HUES48 (cell line): ENCODE measurements at regions not wholly inside any gene's neighbourhood (a gene's known extent, or its start where the extent isn't known, plus 50 kb on each side); places are given as distances from the start of the nearest gene placed in this dataset.
A peak's percentile ranks its signal among the peaks of the same experiment; 100 is the strongest.

ENCODE experiments used
- H3K27ac ChIP-seq: one replicate; pipeline ENCODE4 v1.7.0; 2013; ENCODE audit warnings: low read depth, low read length, inconsistent platforms
- H3K27me3 ChIP-seq: 2 replicates; pipeline ENCODE4 v1.6.1; 2013; ENCODE audit warnings: mild to moderate bottlenecking, low read length; ENCODE audit not compliant: control insufficient read depth, insufficient read depth
- H3K36me3 ChIP-seq: 2 replicates; pipeline ENCODE4 v1.6.1; 2013; ENCODE audit warnings: low read length; ENCODE audit not compliant: control insufficient read depth, insufficient read depth
- H3K4me1 ChIP-seq: 2 replicates; pipeline ENCODE4 v1.6.1; 2013; ENCODE audit warnings: mild to moderate bottlenecking, low read length; ENCODE audit not compliant: control insufficient read depth, insufficient read depth
- H3K4me3 ChIP-seq: 2 replicates; pipeline ENCODE4 v1.5.1; 2013; ENCODE audit warnings: mild to moderate bottlenecking, low read depth, low read length
- H3K9ac ChIP-seq: 2 replicates; pipeline ENCODE4 v1.6.1; 2013; ENCODE audit warnings: mild to moderate bottlenecking, low read depth, low read length, moderate library complexity
- H3K9me3 ChIP-seq: 2 replicates; pipeline ENCODE4 v1.6.1; 2013; ENCODE audit warnings: low read length; ENCODE audit not compliant: control insufficient read depth, insufficient read depth

DNA sequence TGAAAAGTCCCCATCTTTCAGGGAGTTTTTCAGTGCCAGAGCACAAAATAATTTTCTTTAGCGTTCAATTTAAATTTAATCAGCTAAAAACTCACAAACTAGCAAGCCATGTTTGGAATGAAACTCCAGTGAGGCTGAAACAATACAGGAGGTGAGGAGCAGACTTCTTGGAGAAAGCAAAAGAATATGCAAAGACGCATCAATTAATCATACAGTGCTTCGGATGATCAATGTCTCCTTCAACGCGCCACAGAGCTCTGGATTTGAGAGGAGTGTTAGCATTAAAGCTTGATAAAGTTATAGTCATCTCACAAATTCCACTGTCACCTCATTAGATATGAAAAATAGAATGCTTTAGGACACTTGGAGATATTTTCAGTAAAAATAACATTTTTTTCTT lies 248.0 kb downstream of the WDR11 start:
- peaks cover under 1% of the 10 kb centered on the region; the same call in 1 of the 2 replicates for H3K4me1 ChIP-seq
- H3K4me3 ChIP-seq = no peak overlapping the region
- no peak overlapping the region for H3K9ac ChIP-seq
- H3K36me3 ChIP-seq = no peaks in the 10 kb centered on the region
- H3K9me3 ChIP-seq = no peaks in the 10 kb centered on the region
- no peaks in the 10 kb centered on the region for H3K27me3 ChIP-seq
- no peak overlapping the region for H3K27ac ChIP-seq

GRCh38 chr10:121099592-121099991 lies 248.4 kb downstream of the WDR11 start:
- H3K9me3 ChIP-seq = no peaks in the 10 kb centered on the region
- no peaks in the 10 kb centered on the region for H3K27me3 ChIP-seq
- no peak overlapping the region for H3K9ac ChIP-seq
- peaks cover 5% of the 10 kb centered on the region; the same call in 1 of the 2 replicates for H3K4me1 ChIP-seq
- no peaks in the 10 kb centered on the region for H3K36me3 ChIP-seq
- H3K27ac ChIP-seq = no peak overlapping the region
- no peak overlapping the region for H3K4me3 ChIP-seq

DNA sequence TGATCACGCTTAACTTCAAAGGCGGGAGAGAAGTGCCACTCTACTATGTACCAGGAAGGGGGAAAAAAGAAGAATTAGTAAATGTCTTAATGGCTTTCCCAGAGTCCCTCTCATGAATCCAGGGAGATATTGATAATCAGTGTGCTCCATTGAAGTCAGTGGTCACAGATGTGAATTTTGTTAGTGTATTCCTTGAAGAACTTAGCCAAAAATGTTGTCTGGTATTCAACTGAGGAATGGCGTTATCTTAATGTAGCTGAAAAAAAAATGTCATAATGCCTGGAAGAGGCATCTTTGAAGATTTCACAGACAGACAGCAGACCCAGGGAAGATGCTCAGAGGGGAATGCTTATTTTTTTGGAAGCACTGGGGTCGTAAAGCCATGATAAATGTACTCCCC lies 250.4 kb downstream of the WDR11 start:
- H3K4me1 ChIP-seq = peaks cover 12% of the 10 kb centered on the region; the same call in 1 of the 2 replicates
- no peak overlapping the region for H3K9ac ChIP-seq
- no peaks in the 10 kb centered on the region for H3K9me3 ChIP-seq
- no peaks in the 10 kb centered on the region for H3K27me3 ChIP-seq
- H3K4me3 ChIP-seq = no peak overlapping the region
- no peaks in the 10 kb centered on the region for H3K36me3 ChIP-seq
- H3K27ac ChIP-seq = no peak overlapping the region

- Histone ChIP-seq H3K4me1 (peaks cover 12% of the 10 kb centered on the region; the same call in 1 of the 2 replicates), H3K9me3 (no peaks in the 10 kb centered on the region)
Measured at GRCh38 chr10:121102706-121103105, 251.5 kb downstream of the WDR11 start.

DNA sequence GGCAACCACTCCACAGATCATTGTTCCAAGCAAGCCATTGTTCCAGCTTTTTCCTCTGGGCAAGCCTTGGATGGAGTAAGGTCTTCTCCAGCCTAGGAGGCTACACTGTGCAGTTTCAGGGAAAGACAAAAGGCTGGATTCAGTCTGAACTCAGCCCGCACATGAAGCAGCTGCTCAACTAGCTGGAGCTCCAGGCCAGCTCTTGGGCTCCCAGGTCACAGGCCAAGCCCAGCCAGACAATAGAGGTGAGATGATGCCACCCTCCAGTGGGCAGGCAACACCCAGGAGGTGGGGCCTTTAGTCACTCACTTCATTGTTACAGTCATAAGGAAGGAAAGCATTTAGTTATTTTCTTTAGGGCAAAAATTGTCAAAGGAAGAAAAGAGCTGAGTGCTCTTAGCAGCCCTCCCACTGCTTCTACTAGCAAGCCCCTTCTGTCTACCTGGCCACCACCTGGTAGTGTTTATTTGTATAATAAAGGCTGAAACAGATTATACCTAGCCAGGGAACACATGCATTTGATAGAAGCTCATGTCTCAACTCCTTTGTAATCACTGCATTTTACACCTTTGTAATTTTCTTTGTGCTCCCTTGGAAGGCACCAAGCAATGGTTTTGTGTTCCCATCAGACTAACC lies 253.4 kb downstream of the WDR11 start:
- H3K36me3 ChIP-seq = no peaks in the 10 kb centered on the region
- no peak overlapping the region for H3K9ac ChIP-seq
- no peaks in the 10 kb centered on the region for H3K27me3 ChIP-seq
- H3K4me3 ChIP-seq = no peak overlapping the region
- H3K27ac ChIP-seq = peak overlapping the region; percentile 24
- peaks cover 12% of the 10 kb centered on the region; the same call in 1 of the 2 replicates for H3K4me1 ChIP-seq
- H3K9me3 ChIP-seq = no peaks in the 10 kb centered on the region

More at GRCh38 chr10:121102706-121103105, 251.5 kb downstream of the WDR11 start:
- no peaks in the 10 kb centered on the region for H3K36me3 ChIP-seq
- H3K4me3 ChIP-seq = no peak overlapping the region
- H3K27me3 ChIP-seq = no peaks in the 10 kb centered on the region
- H3K9ac ChIP-seq = no peak overlapping the region
- no peak overlapping the region for H3K27ac ChIP-seq

GRCh38 chr10:121106611-121107010 lies 255.4 kb downstream of the WDR11 start:
- no peak overlapping the region for H3K9ac ChIP-seq
- H3K27me3 ChIP-seq = no peaks in the 10 kb centered on the region
- H3K9me3 ChIP-seq = no peaks in the 10 kb centered on the region
- H3K27ac ChIP-seq = no peak overlapping the region
- H3K4me3 ChIP-seq = no peak overlapping the region
- H3K36me3 ChIP-seq = no peaks in the 10 kb centered on the region
- peaks cover 12% of the 10 kb centered on the region; the same call in 1 of the 2 replicates for H3K4me1 ChIP-seq

DNA sequence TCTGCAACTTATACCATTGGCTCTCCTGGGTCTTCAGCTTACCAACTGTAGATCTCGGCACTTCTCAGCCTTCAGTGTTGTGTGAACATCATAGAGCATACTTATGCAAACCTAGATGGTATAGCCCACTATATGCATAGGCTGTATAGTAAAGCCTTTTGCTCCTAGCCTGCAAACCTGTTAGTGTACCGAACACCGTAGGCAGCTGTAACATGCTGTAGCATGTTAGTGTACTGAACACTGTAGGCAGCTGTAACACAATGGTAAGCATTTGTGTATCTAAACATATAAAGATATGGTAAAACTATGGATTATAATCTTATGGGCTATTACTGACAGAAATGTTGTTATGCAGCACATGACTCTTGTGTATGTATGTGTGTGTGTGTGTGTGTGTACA lies 256.9 kb downstream of the WDR11 start:
- Histone ChIP-seq H3K27ac (no peak overlapping the region), H3K4me1 (peaks cover 19% of the 10 kb centered on the region; the same call in 1 of the 2 replicates), H3K4me3 (no peak overlapping the region), H3K27me3 (no peaks in the 10 kb centered on the region), H3K9me3 (no peaks in the 10 kb centered on the region), H3K36me3 (no peaks in the 10 kb centered on the region), H3K9ac (no peak overlapping the region)

GRCh38 chr10:121110369-121110768 lies 259.2 kb downstream of the WDR11 start:
- Histone ChIP-seq H3K9me3 (no peaks in the 10 kb centered on the region), H3K4me3 (no peak overlapping the region), H3K9ac (no peak overlapping the region), H3K27ac (no peak overlapping the region), H3K27me3 (no peaks in the 10 kb centered on the region), H3K4me1 (peaks cover 8% of the 10 kb centered on the region; the same call in 1 of the 2 replicates), H3K36me3 (no peaks in the 10 kb centered on the region)

GRCh38 chr10:121112136-121112535 lies 261.0 kb downstream of the WDR11 start:
- Histone ChIP-seq H3K9me3 (no peaks in the 10 kb centered on the region), H3K4me3 (no peak overlapping the region), H3K9ac (no peak overlapping the region), H3K27ac (no peak overlapping the region), H3K36me3 (no peaks in the 10 kb centered on the region), H3K4me1 (peaks cover 8% of the 10 kb centered on the region; the same call in 1 of the 2 replicates), H3K27me3 (no peaks in the 10 kb centered on the region)

DNA sequence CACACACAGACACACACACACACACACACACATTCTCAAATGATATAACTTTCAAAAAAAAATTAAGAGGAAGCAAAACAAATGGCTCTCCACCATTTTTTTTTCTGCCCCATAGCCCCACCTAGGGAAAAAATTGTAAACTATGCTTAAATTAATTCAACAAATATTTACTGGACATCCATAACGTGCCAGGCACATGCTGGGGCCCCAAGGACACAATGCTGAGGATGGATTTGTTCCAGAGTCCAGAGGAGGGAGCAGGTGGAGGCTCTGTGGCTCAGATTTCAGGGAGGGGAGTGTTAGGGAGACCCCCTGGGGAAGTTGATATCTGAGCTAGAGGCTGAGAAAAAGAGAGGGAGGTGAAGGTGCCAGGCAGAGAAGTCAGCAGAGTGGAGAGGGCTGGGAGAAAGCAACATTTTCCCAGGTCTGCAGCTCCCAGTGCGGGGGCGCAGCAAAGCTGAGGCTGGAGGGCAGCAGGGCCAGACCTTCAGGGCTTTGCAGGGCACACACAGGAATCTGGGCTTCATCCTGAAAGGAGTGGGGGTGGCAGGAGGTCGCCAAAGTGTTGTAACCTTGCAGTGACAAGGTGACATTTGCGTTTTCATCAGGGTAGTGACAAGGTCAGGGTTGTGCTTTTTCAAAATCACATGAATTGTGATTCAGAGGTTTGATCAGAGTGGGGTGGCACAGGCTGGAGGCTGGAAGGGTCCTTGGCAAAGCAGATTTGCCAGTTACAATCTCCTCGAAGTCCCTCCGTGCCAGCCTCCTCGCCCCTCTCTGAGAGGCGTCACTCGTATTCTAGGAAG lies 261.6 kb downstream of the WDR11 start:
- Histone ChIP-seq H3K4me1 (peaks cover 8% of the 10 kb centered on the region; the same call in 1 of the 2 replicates), H3K4me3 (no peak overlapping the region), H3K9me3 (no peaks in the 10 kb centered on the region), H3K36me3 (no peaks in the 10 kb centered on the region), H3K9ac (no peak overlapping the region), H3K27me3 (no peaks in the 10 kb centered on the region), H3K27ac (peak overlapping the region; percentile 46)

- Histone ChIP-seq H3K27ac (peak overlapping the region; percentile 46), H3K9ac (no peak overlapping the region), H3K9me3 (no peaks in the 10 kb centered on the region), H3K27me3 (no peaks in the 10 kb centered on the region), H3K4me3 (no peak overlapping the region), H3K36me3 (no peaks in the 10 kb centered on the region), H3K4me1 (peaks cover 8% of the 10 kb centered on the region; the same call in 1 of the 2 replicates)
Measured at GRCh38 chr10:121113385-121113696, 262.2 kb downstream of the WDR11 start.
